OCI-LY7 (cell line): ENCODE measurements at regions not wholly inside any gene's neighbourhood (a gene's known extent, or its start where the extent isn't known, plus 50 kb on each side); places are given as distances from the start of the nearest gene placed in this dataset.

Experiments used
- EZH2phosphoT487 ChIP-seq: fragments of 200-600 bp; sonication (generic); IDR thresholded peaks from 2 replicates; pipeline ENCODE4 v1.6.1; 2018; ENCODE audit warnings: low read depth, borderline replicate concordance, mild to moderate bottlenecking, mixed run types, antibody characterized with exemption, low read length, moderate library complexity, mixed read lengths
- TF ChIP-seq, protein P1 (sequence below): fragments of 200-600 bp; sonication (generic); conservative IDR thresholded peaks from 2 replicates; pipeline ENCODE4 v1.5.1; 2014; ENCODE audit warnings: mild to moderate bottlenecking, antibody characterized with exemption, low read length, moderate library complexity, mixed read lengths

DNA sequence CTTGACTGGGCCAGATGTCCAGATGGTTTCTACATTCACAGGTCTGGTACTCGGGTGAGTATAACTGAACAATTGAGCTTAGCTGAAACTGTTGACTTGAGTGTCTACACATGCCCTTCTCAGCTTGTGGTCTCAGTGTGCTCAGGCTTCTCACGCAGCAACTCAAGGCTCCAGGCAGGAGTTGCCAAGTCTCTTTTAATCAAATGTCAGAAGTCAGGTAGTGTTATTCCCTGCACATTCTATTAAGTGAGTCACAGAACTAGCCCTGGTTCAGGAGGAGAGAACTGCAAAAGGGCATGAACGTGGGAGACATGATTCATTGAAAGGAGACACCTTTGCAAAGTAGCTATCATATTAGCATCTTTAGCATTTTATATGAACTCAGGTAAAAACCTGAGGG lies 199.3 kb upstream of the ACTBL2 start:
- TF ChIP-seq, protein P1, sequence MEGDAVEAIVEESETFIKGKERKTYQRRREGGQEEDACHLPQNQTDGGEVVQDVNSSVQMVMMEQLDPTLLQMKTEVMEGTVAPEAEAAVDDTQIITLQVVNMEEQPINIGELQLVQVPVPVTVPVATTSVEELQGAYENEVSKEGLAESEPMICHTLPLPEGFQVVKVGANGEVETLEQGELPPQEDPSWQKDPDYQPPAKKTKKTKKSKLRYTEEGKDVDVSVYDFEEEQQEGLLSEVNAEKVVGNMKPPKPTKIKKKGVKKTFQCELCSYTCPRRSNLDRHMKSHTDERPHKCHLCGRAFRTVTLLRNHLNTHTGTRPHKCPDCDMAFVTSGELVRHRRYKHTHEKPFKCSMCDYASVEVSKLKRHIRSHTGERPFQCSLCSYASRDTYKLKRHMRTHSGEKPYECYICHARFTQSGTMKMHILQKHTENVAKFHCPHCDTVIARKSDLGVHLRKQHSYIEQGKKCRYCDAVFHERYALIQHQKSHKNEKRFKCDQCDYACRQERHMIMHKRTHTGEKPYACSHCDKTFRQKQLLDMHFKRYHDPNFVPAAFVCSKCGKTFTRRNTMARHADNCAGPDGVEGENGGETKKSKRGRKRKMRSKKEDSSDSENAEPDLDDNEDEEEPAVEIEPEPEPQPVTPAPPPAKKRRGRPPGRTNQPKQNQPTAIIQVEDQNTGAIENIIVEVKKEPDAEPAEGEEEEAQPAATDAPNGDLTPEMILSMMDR = no peak
- no peak for TF ChIP-seq EZH2phosphoT487
